ENCODE measurements at regions not wholly inside any gene's neighbourhood (a gene's known extent, or its start where the extent isn't known, plus 50 kb on each side); places are given as distances from the start of the nearest gene placed in this dataset.
A peak's percentile ranks its signal among the peaks of the same experiment; 100 is the strongest.

DNA sequence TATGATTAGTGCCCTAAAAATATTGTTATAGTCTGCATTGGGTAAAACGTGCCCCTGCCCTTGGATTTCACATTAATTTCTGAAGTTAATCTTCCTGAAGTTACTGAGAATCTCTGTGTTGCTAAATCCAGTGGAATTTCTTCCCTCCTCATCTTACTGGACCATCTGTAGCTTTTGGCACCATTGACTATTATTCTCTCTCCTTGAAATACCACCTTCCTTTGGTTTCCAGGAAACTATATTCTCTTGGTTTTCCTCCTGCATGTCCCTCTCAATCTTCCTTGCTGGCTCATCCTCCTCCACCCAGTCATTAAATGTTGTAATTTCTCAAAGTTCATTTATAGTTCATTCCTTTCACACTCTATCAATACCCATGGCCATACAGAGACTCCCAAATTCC lies 110.6 kb upstream of the SLC35G4 start:
- DNase-seq: peak in 1 of 3 donors; percentile 34
- WGBS, 2 donors: 53 to 77% methylated on average over 1 of the region's 1 CpG

DNA sequence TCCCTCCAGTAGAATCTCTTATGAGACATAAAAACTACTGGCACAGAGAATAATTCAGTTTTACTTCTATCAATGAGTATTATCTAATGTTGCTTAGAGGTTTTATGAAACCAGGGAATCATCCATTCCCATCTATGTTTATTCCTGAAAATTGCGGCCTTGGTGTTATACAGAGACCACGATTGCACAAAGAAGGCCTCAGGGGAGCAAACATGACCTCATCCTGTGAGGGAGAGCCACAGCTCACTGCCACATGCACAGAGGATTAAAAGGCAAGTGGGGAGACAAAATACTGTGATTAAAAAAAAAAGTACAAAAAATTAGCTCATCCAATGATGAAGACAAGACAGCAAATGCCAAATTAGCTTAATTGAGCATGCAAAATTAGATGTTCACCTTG lies 111.8 kb upstream of the SLC35G4 start:
- 76 to 78% methylated on average over 2 of the region's 2 CpGs for WGBS, 2 donors
- DNase-seq (no peak), ATAC-seq (ENCODE audit: insufficient read depth, low FRiP score) (no peak)
- Histone ChIP-seq H3K4me1 (ENCODE audit: control insufficient read depth in 5 of 5, insufficient read depth in 5 of 5, low read length in 5 of 5) (peaks cover 0 to 10% (median 0%) of the 10 kb centered on the region in 5 donors), H3K27me3 (ENCODE audit: control insufficient read depth in 3 of 3, insufficient read depth in 3 of 3, low read length in 2 of 3) (no peaks in the 10 kb centered on the region), H3K9me3 (ENCODE audit: control insufficient read depth in 4 of 4, insufficient read depth in 3 of 4, low read length in 3 of 4) (no peaks in the 10 kb centered on the region), H3K4me3 (no peak overlapping the region), H3K9ac (ENCODE audit: insufficient read depth in 1 of 2, low read length in 2 of 2) (no peak overlapping the region), H3K27ac (ENCODE audit: low read depth in 1 of 2, low read length in 1 of 2) (no peak overlapping the region), H3K36me3 (ENCODE audit: control insufficient read depth in 4 of 4, insufficient read depth in 4 of 4, low read length in 4 of 4) (no peaks in the 10 kb centered on the region)
- TF ChIP-seq, protein P1, sequence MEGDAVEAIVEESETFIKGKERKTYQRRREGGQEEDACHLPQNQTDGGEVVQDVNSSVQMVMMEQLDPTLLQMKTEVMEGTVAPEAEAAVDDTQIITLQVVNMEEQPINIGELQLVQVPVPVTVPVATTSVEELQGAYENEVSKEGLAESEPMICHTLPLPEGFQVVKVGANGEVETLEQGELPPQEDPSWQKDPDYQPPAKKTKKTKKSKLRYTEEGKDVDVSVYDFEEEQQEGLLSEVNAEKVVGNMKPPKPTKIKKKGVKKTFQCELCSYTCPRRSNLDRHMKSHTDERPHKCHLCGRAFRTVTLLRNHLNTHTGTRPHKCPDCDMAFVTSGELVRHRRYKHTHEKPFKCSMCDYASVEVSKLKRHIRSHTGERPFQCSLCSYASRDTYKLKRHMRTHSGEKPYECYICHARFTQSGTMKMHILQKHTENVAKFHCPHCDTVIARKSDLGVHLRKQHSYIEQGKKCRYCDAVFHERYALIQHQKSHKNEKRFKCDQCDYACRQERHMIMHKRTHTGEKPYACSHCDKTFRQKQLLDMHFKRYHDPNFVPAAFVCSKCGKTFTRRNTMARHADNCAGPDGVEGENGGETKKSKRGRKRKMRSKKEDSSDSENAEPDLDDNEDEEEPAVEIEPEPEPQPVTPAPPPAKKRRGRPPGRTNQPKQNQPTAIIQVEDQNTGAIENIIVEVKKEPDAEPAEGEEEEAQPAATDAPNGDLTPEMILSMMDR (IDR thresholded peaks at IDR 0.05; ENCODE audit: control extremely low read depth, extremely low read depth): no peak

More for the DNA sequence above, 110.6 kb upstream of the SLC35G4 start:
- Histone ChIP-seq H3K9me3 (ENCODE audit: control insufficient read depth in 4 of 4, insufficient read depth in 3 of 4, low read length in 3 of 4) (no peaks in the 10 kb centered on the region), H3K4me3 (no peak overlapping the region), H3K4me1 (ENCODE audit: control insufficient read depth in 5 of 5, insufficient read depth in 5 of 5, low read length in 5 of 5) (peaks cover 0 to 10% (median 0%) of the 10 kb centered on the region in 5 donors), H3K36me3 (ENCODE audit: control insufficient read depth in 4 of 4, insufficient read depth in 4 of 4, low read length in 4 of 4) (no peaks in the 10 kb centered on the region), H3K9ac (ENCODE audit: insufficient read depth in 1 of 2, low read length in 2 of 2) (no peak overlapping the region), H3K27ac (ENCODE audit: low read depth in 1 of 2, low read length in 1 of 2) (no peak overlapping the region), H3K27me3 (ENCODE audit: control insufficient read depth in 3 of 3, insufficient read depth in 3 of 3, low read length in 2 of 3) (no peaks in the 10 kb centered on the region)
- TF ChIP-seq, protein P1 (IDR thresholded peaks at IDR 0.05; ENCODE audit: control extremely low read depth, extremely low read depth): no peak
- ATAC-seq (ENCODE audit: insufficient read depth, low FRiP score): no peak

DNA sequence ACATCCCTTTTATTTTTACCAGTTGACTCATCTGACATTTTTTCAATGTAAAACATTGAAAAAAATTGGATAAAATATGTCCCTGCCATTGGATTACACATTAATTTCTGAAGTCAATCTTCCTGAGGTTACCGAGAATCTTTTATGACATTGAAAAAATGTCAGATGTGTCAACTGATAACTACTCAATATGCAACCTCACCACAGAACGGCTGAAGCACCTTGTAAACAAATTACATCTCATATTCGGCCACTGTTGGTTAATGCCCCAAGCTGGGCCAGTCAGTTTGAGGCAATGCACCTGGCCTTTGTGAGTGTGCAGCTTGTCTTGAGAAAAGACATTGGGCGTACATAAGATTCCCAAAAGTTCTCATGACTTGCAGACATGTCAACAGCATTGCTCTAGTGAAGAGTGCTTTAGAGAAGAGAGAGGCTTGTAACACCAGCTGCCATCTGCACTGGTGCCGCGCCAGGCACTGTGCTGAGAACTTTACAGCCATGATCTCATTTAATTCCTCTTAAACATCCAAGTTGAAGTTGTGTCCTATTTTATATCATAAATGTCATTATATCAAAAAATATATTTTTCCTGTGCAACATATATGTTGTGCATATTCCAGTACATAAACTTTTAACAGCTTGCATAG lies 112.7 kb upstream of the SLC35G4 start:
- Histone ChIP-seq H3K27me3 (ENCODE audit: control insufficient read depth in 3 of 3, insufficient read depth in 3 of 3, low read length in 2 of 3) (no peaks in the 10 kb centered on the region), H3K9ac (ENCODE audit: insufficient read depth in 1 of 2, low read length in 2 of 2) (no peak overlapping the region), H3K4me3 (no peak overlapping the region), H3K36me3 (ENCODE audit: control insufficient read depth in 4 of 4, insufficient read depth in 4 of 4, low read length in 4 of 4) (no peaks in the 10 kb centered on the region), H3K27ac (ENCODE audit: low read depth in 1 of 2, low read length in 1 of 2) (no peak overlapping the region), H3K4me1 (ENCODE audit: control insufficient read depth in 5 of 5, insufficient read depth in 5 of 5, low read length in 5 of 5) (peaks cover 0 to 10% (median 0%) of the 10 kb centered on the region in 5 donors), H3K9me3 (ENCODE audit: control insufficient read depth in 4 of 4, insufficient read depth in 3 of 4, low read length in 3 of 4) (no peaks in the 10 kb centered on the region)
- 83 to 88% methylated on average over 6 of the region's 6 CpGs for WGBS, 2 donors
- no peak for DNase-seq
- TF ChIP-seq, protein P1 (IDR thresholded peaks at IDR 0.05; ENCODE audit: control extremely low read depth, extremely low read depth): no peak
- no peak for ATAC-seq (ENCODE audit: insufficient read depth, low FRiP score)

DNA sequence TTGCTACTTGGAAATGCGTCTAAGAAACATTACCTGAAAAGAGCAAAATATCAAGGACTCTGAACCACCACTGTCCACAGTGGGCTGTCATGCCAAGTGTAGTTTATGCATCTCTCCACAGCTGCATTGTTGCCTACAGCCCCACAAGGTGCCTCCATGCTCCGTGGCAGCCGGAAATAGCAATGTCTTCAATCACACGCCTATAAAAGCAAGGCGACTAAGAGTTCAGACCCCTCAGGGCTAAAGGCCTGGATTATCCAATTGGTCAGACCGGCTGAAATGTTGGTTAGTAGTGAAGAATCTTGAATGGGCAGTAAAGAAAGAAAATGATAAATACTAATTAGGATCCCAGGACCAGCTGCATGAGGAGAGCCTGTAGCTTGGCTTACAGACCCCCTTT lies 114.0 kb upstream of the SLC35G4 start:
- H3K36me3 ChIP-seq (ENCODE audit: control insufficient read depth in 4 of 4, insufficient read depth in 4 of 4, low read length in 4 of 4): no peaks in the 10 kb centered on the region
- WGBS, 2 donors: 91 to 94% methylated on average over 6 of the region's 6 CpGs
- TF ChIP-seq, protein P1 (IDR thresholded peaks at IDR 0.05; ENCODE audit: control extremely low read depth, extremely low read depth): no peak
- no peak overlapping the region for H3K4me3 ChIP-seq
- H3K9ac ChIP-seq (ENCODE audit: insufficient read depth in 1 of 2, low read length in 2 of 2): no peak overlapping the region
- no peak for DNase-seq
- H3K27ac ChIP-seq (ENCODE audit: low read depth in 1 of 2, low read length in 1 of 2): no peak overlapping the region
- peaks cover 0 to 10% (median 0%) of the 10 kb centered on the region in 5 donors for H3K4me1 ChIP-seq (ENCODE audit: control insufficient read depth in 5 of 5, insufficient read depth in 5 of 5, low read length in 5 of 5)
- no peaks in the 10 kb centered on the region for H3K27me3 ChIP-seq (ENCODE audit: control insufficient read depth in 3 of 3, insufficient read depth in 3 of 3, low read length in 2 of 3)
- ATAC-seq (ENCODE audit: insufficient read depth, low FRiP score): no peak
- H3K9me3 ChIP-seq (ENCODE audit: control insufficient read depth in 4 of 4, insufficient read depth in 3 of 4, low read length in 3 of 4): no peaks in the 10 kb centered on the region
